GM19397 (cell line): ENCODE measurements at regions not wholly inside any gene's neighbourhood (a gene's known extent, or its start where the extent isn't known, plus 50 kb on each side); places are given as distances from the start of the nearest gene placed in this dataset.

Experiments used
- ATAC-seq: cut with Tn5 transposase; IDR thresholded peaks from one replicate; pipeline ENCODE4 v1.9.1; 2021; ENCODE audit warnings: mild to moderate bottlenecking, moderate library complexity; ENCODE audit not compliant: unreplicated experiment

- ATAC-seq = no peak
Observed at GRCh38 chr18:77811503-77811902, 561.9 kb downstream of the GALR1 start.

GRCh38 chr18:77815666-77816338, 566.2 kb downstream of the GALR1 start:
- ATAC-seq = no peak

GRCh38 chr18:77818328-77818727, 568.7 kb downstream of the GALR1 start:
- ATAC-seq = no peak

GRCh38 chr18:77820472-77820871, 570.8 kb downstream of the GALR1 start:
- no peak for ATAC-seq

GRCh38 chr18:77821892-77822291, 572.2 kb downstream of the GALR1 start:
- no peak for ATAC-seq

- no peak for ATAC-seq
Observed at GRCh38 chr18:77822632-77823031, 573.0 kb downstream of the GALR1 start.

GRCh38 chr18:77833807-77834206, 584.2 kb downstream of the GALR1 start:
- ATAC-seq = no peak

- ATAC-seq = no peak
Observed at GRCh38 chr18:77851802-77852201, 602.2 kb downstream of the GALR1 start.

GRCh38 chr18:77853859-77854258, 604.2 kb downstream of the GALR1 start:
- ATAC-seq = no peak

- ATAC-seq = no peak
Observed at GRCh38 chr18:77857678-77858655, 608.3 kb downstream of the GALR1 start.

- no peak for ATAC-seq
Observed at GRCh38 chr18:77859634-77860033, 610.0 kb downstream of the GALR1 start.

GRCh38 chr18:77862066-77862757, 612.6 kb downstream of the GALR1 start:
- ATAC-seq = no peak

- no peak for ATAC-seq
Observed at GRCh38 chr18:77865853-77866252, 616.2 kb downstream of the GALR1 start.

- no peak for ATAC-seq
Observed at GRCh38 chr18:77866351-77866750, 616.7 kb downstream of the GALR1 start.

- ATAC-seq = no peak
Observed at GRCh38 chr18:77870199-77870598, 620.6 kb downstream of the GALR1 start.

GRCh38 chr18:77870894-77871293, 621.2 kb downstream of the GALR1 start:
- ATAC-seq = no peak

- ATAC-seq = no peak
Observed at GRCh38 chr18:77872166-77872565, 622.5 kb downstream of the GALR1 start.

GRCh38 chr18:77876319-77876865, 626.7 kb downstream of the GALR1 start:
- ATAC-seq = no peak

- no peak for ATAC-seq
Observed at GRCh38 chr18:77879829-77880228, 630.2 kb downstream of the GALR1 start.

- ATAC-seq = no peak
Observed at GRCh38 chr18:77884454-77884853, 634.8 kb downstream of the GALR1 start.

GRCh38 chr18:77894060-77894459, 644.4 kb downstream of the GALR1 start:
- ATAC-seq = no peak
